GM23338 (cell line): ENCODE measurements at regions not wholly inside any gene's neighbourhood (a gene's known extent, or its start where the extent isn't known, plus 50 kb on each side); places are given as distances from the start of the nearest gene placed in this dataset.

Experiments
- ATAC-seq: fragments of 200-7000 bp; cut with Tn5 transposase; 3 replicates; pipeline ENCODE4 v1.9.1; 2020
- DNase-seq: peaks from one replicate; pipeline ENCODE4 v3.0.0-alpha.2; 2015; ENCODE audit warnings: low spot score
- H2AFZ ChIP-seq: fragments of 200-600 bp; sonication (generic); 2 replicates; pipeline ENCODE4 v1.8.0; 2016; ENCODE audit warnings: antibody characterized with exemption, mild to moderate bottlenecking, moderate library complexity
- H3F3A ChIP-seq: fragments of 200-600 bp; sonication (generic); replicated peaks from 2 replicates; pipeline ENCODE4 v1.8.0; 2017; ENCODE audit warnings: antibody characterized with exemption, mixed run types, low read depth
- H3K27ac ChIP-seq: fragments of 200-600 bp; sonication (generic); 2 replicates; pipeline ENCODE4 v1.6.1; 2016; ENCODE audit warnings: low read depth
- H3K27me3 ChIP-seq: fragments of 200-600 bp; sonication (generic); 2 replicates; pipeline ENCODE4 v1.8.0; 2016; ENCODE audit warnings: mild to moderate bottlenecking, mixed run types, moderate library complexity; ENCODE audit not compliant: insufficient read depth
- H3K36me3 ChIP-seq: fragments of 200-600 bp; sonication (generic); 2 replicates; pipeline ENCODE4 v1.8.0; 2016; ENCODE audit warnings: mild to moderate bottlenecking; ENCODE audit not compliant: insufficient read depth
- H3K4me1 ChIP-seq: fragments of 200-600 bp; sonication (generic); 2 replicates; pipeline ENCODE4 v1.8.0; 2016; ENCODE audit warnings: mild to moderate bottlenecking, moderate library complexity; ENCODE audit not compliant: insufficient read depth
- H3K4me2 ChIP-seq: fragments of 200-600 bp; sonication (generic); 2 replicates; pipeline ENCODE4 v1.7.1; 2017; ENCODE audit warnings: mixed run types
- H3K4me3 ChIP-seq: fragments of 200-600 bp; sonication (generic); 2 replicates; pipeline ENCODE4 v1.6.1; 2016; ENCODE audit warnings: mixed run types
- H3K79me2 ChIP-seq: fragments of 200-600 bp; sonication (generic); replicated peaks from 2 replicates; pipeline ENCODE4 v1.8.0; 2017; ENCODE audit warnings: mild to moderate bottlenecking; ENCODE audit not compliant: insufficient read depth
- H3K9me2 ChIP-seq: fragments of 200-600 bp; sonication (generic); 2 replicates; pipeline ENCODE4 v1.8.0; 2017; ENCODE audit not compliant: insufficient read depth
- H4K20me1 ChIP-seq: fragments of 200-600 bp; sonication (generic); replicated peaks from 2 replicates; pipeline ENCODE4 v1.8.0; 2017; ENCODE audit warnings: mild to moderate bottlenecking; ENCODE audit not compliant: insufficient read depth
- H3K27ac Mint-ChIP-seq: 2 replicates; pipeline ENCODE4 v1.8.0; 2020; ENCODE audit warnings: inconsistent platforms, mild to moderate bottlenecking, moderate library complexity, mixed read lengths
- H3K27me3 Mint-ChIP-seq: 3 replicates; pipeline ENCODE4 v1.8.0; 2022; ENCODE audit warnings: low read depth, mild to moderate bottlenecking, moderate library complexity, mixed read lengths, inconsistent platforms; ENCODE audit not compliant: insufficient read depth, poor library complexity
- H3K36me3 Mint-ChIP-seq: 3 replicates; pipeline ENCODE4 v1.8.0; 2021; ENCODE audit warnings: low read depth, mild to moderate bottlenecking, inconsistent platforms, moderate library complexity, mixed read lengths
- H3K4me1 Mint-ChIP-seq: 3 replicates; pipeline ENCODE4 v1.8.0; 2020; ENCODE audit warnings: mild to moderate bottlenecking, inconsistent platforms, mixed read lengths
- H3K4me3 Mint-ChIP-seq: 3 replicates; pipeline ENCODE4 v1.8.0; 2021; ENCODE audit warnings: moderate library complexity, mild to moderate bottlenecking, inconsistent platforms, mixed read lengths
- H3K9me3 Mint-ChIP-seq: 3 replicates; pipeline ENCODE4 v1.8.0; 2020; ENCODE audit warnings: moderate library complexity, mild to moderate bottlenecking, inconsistent platforms, mixed read lengths
- CREB1 ChIP-seq: fragments of 250-450 bp; sonication (Bioruptor Pico); IDR thresholded peaks from 2 replicates; pipeline ENCODE4 v1.5.0; 2020; ENCODE audit warnings: low read depth, mild to moderate bottlenecking, moderate library complexity
- CTCF ChIP-seq, 2 experiments: fragments of 200-600 bp in 1 of 2; sonication (generic) in 1 of 2; conservative IDR thresholded peaks; 2 replicates each; pipeline versions ENCODE4 v1.5.1 to v1.6.1; 2016 to 2017; ENCODE audit warnings: antibody characterized with exemption in 2 of 2, low read depth in 2 of 2, mild to moderate bottlenecking in 2 of 2, moderate library complexity in 1 of 2
- ETS1 ChIP-seq: IDR thresholded peaks from 2 replicates; pipeline ENCODE4 v1.6.1; 2016; ENCODE audit warnings: antibody characterized with exemption
- EZH2 ChIP-seq: fragments of 200-600 bp; sonication (generic); IDR thresholded peaks from one replicate; pipeline ENCODE4 v1.8.0; 2017; ENCODE audit warnings: antibody characterized with exemption, mild to moderate bottlenecking, low read depth; ENCODE audit not compliant: unreplicated experiment
- EZH2phosphoT487 ChIP-seq: fragments of 200-600 bp; sonication (generic); IDR thresholded peaks from one replicate; pipeline ENCODE4 v1.8.1; 2018; ENCODE audit warnings: antibody characterized with exemption; ENCODE audit not compliant: unreplicated experiment
- JUNB ChIP-seq: IDR thresholded peaks from one replicate; pipeline ENCODE4 v1.6.1; 2016; ENCODE audit warnings: antibody characterized with exemption; ENCODE audit not compliant: unreplicated experiment
- NANOG ChIP-seq: IDR thresholded peaks from 2 replicates; pipeline ENCODE4 v1.6.1; 2016; ENCODE audit warnings: antibody characterized with exemption, borderline replicate concordance
- POLR2AphosphoS5 ChIP-seq: IDR thresholded peaks from 2 replicates; pipeline ENCODE4 v1.6.1; 2016; ENCODE audit warnings: antibody characterized with exemption, low read depth
- STAT1 ChIP-seq: IDR thresholded peaks from one replicate; pipeline ENCODE4 v1.6.1; 2016; ENCODE audit warnings: antibody characterized with exemption; ENCODE audit not compliant: unreplicated experiment
- ZNF114 ChIP-seq: fragments of 250-450 bp; sonication (Bioruptor Pico); IDR thresholded peaks from 2 replicates; pipeline ENCODE4 v1.5.0; 2020; ENCODE audit warnings: mild to moderate bottlenecking, moderate library complexity
- ZNF331 ChIP-seq: fragments of 250-450 bp; sonication (Bioruptor Pico); IDR thresholded peaks from 2 replicates; pipeline ENCODE4 v1.5.0; 2020; ENCODE audit warnings: low read depth, mild to moderate bottlenecking, moderate library complexity
- ZNF462 ChIP-seq: fragments of 250-450 bp; sonication (Bioruptor Pico); IDR thresholded peaks from 2 replicates; pipeline ENCODE4 v1.5.0; 2020; ENCODE audit warnings: mild to moderate bottlenecking, moderate library complexity

GRCh38 chr13:34886121-34886875 lies 55.8 kb upstream of the NBEA start (continued):
- TF ChIP-seq ZNF331 (CRISPR knock-in tag) (no peak), CREB1 (no peak), JUNB (no peak), CTCF (conservative IDR thresholded peaks at IDR 0.05; ENCODE audit: low read depth in 2 of 2) (no peak), EZH2 (no peak), ETS1 (no peak), ZNF114 (CRISPR knock-in tag) (no peak), POLR2AphosphoS5 (no peak), EZH2phosphoT487 (no peak)

- Histone ChIP-seq H3K9me2 (no peaks in the 10 kb centered on the region), H3K4me3 (no peak overlapping the region), H3K27ac (no peak overlapping the region), H2AFZ (no peak overlapping the region), H3K4me1 (peaks cover 10% of the 10 kb centered on the region; the same call in 1 of the 2 replicates), H3K79me2 (no peaks in the 10 kb centered on the region), H3K4me2 (no peak overlapping the region), H3K27me3 (no peaks in the 10 kb centered on the region), H3F3A (no peaks in the 10 kb centered on the region), H3K36me3 (no peaks in the 10 kb centered on the region), H4K20me1 (no peaks in the 10 kb centered on the region)
- ATAC-seq, result no peak
- no peak for DNase-seq
- peaks cover 15% of the 10 kb centered on the region for H3K4me1 Mint-ChIP-seq
- H3K27ac Mint-ChIP-seq, result no peak overlapping the region
- no peaks in the 10 kb centered on the region for H3K9me3 Mint-ChIP-seq
- H3K36me3 Mint-ChIP-seq, result no peaks in the 10 kb centered on the region
- H3K4me3 Mint-ChIP-seq, result no peak overlapping the region
- no peaks in the 10 kb centered on the region for H3K27me3 Mint-ChIP-seq
- TF ChIP-seq NANOG (no peak), JUNB (no peak), EZH2phosphoT487 (no peak), STAT1 (no peak), ZNF114 (CRISPR knock-in tag) (no peak), ETS1 (no peak), ZNF462 (no peak), CREB1 (no peak)
Measured at GRCh38 chr13:34886987-34887386, 55.1 kb upstream of the NBEA start.
